H9 (cell line): ENCODE measurements at regions not wholly inside any gene's neighbourhood (a gene's known extent, or its start where the extent isn't known, plus 50 kb on each side); places are given as distances from the start of the nearest gene placed in this dataset.

ENCODE experiments used
- DNase-seq: peaks from one replicate; pipeline ENCODE4 v3.0.0-alpha.2; 2017
- H2AFZ ChIP-seq: one replicate; pipeline ENCODE4 v1.6.1; 2013; ENCODE audit warnings: mild to moderate bottlenecking, low read length, control low read depth, moderate library complexity
- H2AK5ac ChIP-seq: 2 replicates; pipeline ENCODE4 v1.6.1; 2013; ENCODE audit warnings: low read length, control low read depth, mixed read lengths; ENCODE audit not compliant: insufficient read length
- H2BK120ac ChIP-seq: one replicate; pipeline ENCODE4 v1.6.1; 2013; ENCODE audit warnings: low read depth, mild to moderate bottlenecking, low read length, control low read depth, inconsistent platforms; ENCODE audit not compliant: poor library complexity, severe bottlenecking
- H2BK12ac ChIP-seq: 2 replicates; pipeline ENCODE4 v1.6.1; 2013; ENCODE audit warnings: low read length, control low read depth, mixed read lengths, low read depth; ENCODE audit not compliant: insufficient read length
- H2BK15ac ChIP-seq: 2 replicates; pipeline ENCODE4 v1.6.1; 2013; ENCODE audit warnings: low read depth, low read length, control low read depth
- H2BK20ac ChIP-seq: one replicate; pipeline ENCODE4 v1.6.1; 2013; ENCODE audit warnings: low read depth, mild to moderate bottlenecking, low read length, control low read depth, inconsistent platforms; ENCODE audit not compliant: poor library complexity, severe bottlenecking
- H2BK5ac ChIP-seq: 2 replicates; pipeline ENCODE4 v1.6.1; 2013; ENCODE audit warnings: low read length, control low read depth, mixed read lengths; ENCODE audit not compliant: insufficient read length
- H3K14ac ChIP-seq: 2 replicates; pipeline ENCODE4 v1.6.1; 2013; ENCODE audit warnings: low read length, control low read depth; ENCODE audit not compliant: insufficient read depth
- H3K18ac ChIP-seq: 2 replicates; pipeline ENCODE4 v1.6.1; 2013; ENCODE audit warnings: low read depth, mild to moderate bottlenecking, mixed read lengths, low read length, control low read depth; ENCODE audit not compliant: insufficient read length
- H3K23ac ChIP-seq: 2 replicates; pipeline ENCODE4 v1.6.1; 2013; ENCODE audit warnings: low read length, control low read depth, mixed read lengths, low read depth; ENCODE audit not compliant: insufficient read length
- H3K23me2 ChIP-seq: 2 replicates; pipeline ENCODE4 v1.6.1; 2013; ENCODE audit warnings: low read depth, mild to moderate bottlenecking, mixed read lengths, low read length, control low read depth; ENCODE audit not compliant: insufficient read length, poor library complexity, severe bottlenecking
- H3K27ac ChIP-seq: 2 replicates; pipeline ENCODE4 v1.5.1; 2013; ENCODE audit warnings: low read length, control low read depth, mixed read lengths, low read depth; ENCODE audit not compliant: insufficient read length
- H3K27me3 ChIP-seq: 2 replicates; pipeline ENCODE4 v1.6.1; 2013; ENCODE audit warnings: low read length, control low read depth, inconsistent platforms; ENCODE audit not compliant: insufficient read depth
- H3K4ac ChIP-seq: 2 replicates; pipeline ENCODE4 v1.6.1; 2013; ENCODE audit warnings: low read depth, mild to moderate bottlenecking, control low read depth, inconsistent platforms, low read length, moderate library complexity
- H3K4me1 ChIP-seq: 2 replicates; pipeline ENCODE4 v1.6.1; 2013; ENCODE audit warnings: low read length, control low read depth, inconsistent platforms; ENCODE audit not compliant: insufficient read depth
- H3K4me2 ChIP-seq: 2 replicates; pipeline ENCODE4 v1.6.1; 2013; ENCODE audit warnings: low read length, control low read depth, mixed read lengths; ENCODE audit not compliant: insufficient read length, insufficient read depth
- H3K56ac ChIP-seq: 2 replicates; pipeline ENCODE4 v1.6.1; 2013; ENCODE audit warnings: low read depth, mild to moderate bottlenecking, mixed read lengths, low read length, control low read depth; ENCODE audit not compliant: insufficient read length
- H3K79me1 ChIP-seq: 2 replicates; pipeline ENCODE4 v1.6.1; 2013; ENCODE audit warnings: low read depth, mild to moderate bottlenecking, moderate library complexity, low read length, control low read depth, inconsistent platforms; ENCODE audit not compliant: insufficient read depth, poor library complexity, severe bottlenecking
- H3K79me2 ChIP-seq: 2 replicates; pipeline ENCODE4 v1.6.1; 2013; ENCODE audit warnings: low read length, control low read depth, inconsistent platforms; ENCODE audit not compliant: insufficient read depth
- H3K9ac ChIP-seq: 2 replicates; pipeline ENCODE4 v1.6.1; 2013; ENCODE audit warnings: low read length, control low read depth, mixed read lengths; ENCODE audit not compliant: insufficient read length; ENCODE audit errors: extremely low read depth
- H3K9me3 ChIP-seq: one replicate; pipeline ENCODE4 v1.6.1; 2013; ENCODE audit warnings: low read depth, low read length, inconsistent platforms; ENCODE audit not compliant: control insufficient read depth
- H3T11ph ChIP-seq: one replicate; pipeline ENCODE4 v1.6.1; 2013; ENCODE audit warnings: mild to moderate bottlenecking, low read length, control low read depth, inconsistent platforms
- H4K20me1 ChIP-seq: one replicate; pipeline ENCODE4 v1.6.1; 2013; ENCODE audit not compliant: control insufficient read depth, insufficient read length, insufficient read depth
- H4K5ac ChIP-seq: 2 replicates; pipeline ENCODE4 v1.6.1; 2013; ENCODE audit warnings: low read depth, mild to moderate bottlenecking, mixed read lengths, low read length, control low read depth; ENCODE audit not compliant: insufficient read length
- H4K8ac ChIP-seq: replicated peaks from 2 replicates; pipeline ENCODE4 v1.6.1; 2013; ENCODE audit warnings: low read length, control low read depth, mixed read lengths, low read depth; ENCODE audit not compliant: insufficient read length
- H4K91ac ChIP-seq: 2 replicates; pipeline ENCODE4 v1.6.1; 2013; ENCODE audit warnings: low read depth, mild to moderate bottlenecking, moderate library complexity, mixed read lengths, low read length, control low read depth; ENCODE audit not compliant: insufficient read length
- H3K27ac Mint-ChIP-seq, 3 experiments: 2 replicates in 2 of 3; 3 replicates in 1 of 3; pipeline ENCODE4 v1.8.0; 2020 to 2021; ENCODE audit warnings: mixed read lengths in 3 of 3, mild to moderate bottlenecking in 1 of 3, moderate library complexity in 1 of 3
- H3K27me3 Mint-ChIP-seq: 2 replicates; pipeline ENCODE4 v1.8.0; 2021; ENCODE audit warnings: low read depth, mild to moderate bottlenecking, moderate library complexity, mixed read lengths
- H3K36me3 Mint-ChIP-seq, 3 experiments: 2 replicates in 2 of 3; 3 replicates in 1 of 3; pipeline ENCODE4 v1.8.0; 2020 to 2021; ENCODE audit warnings: low read depth in 3 of 3, mixed read lengths in 3 of 3; ENCODE audit not compliant: insufficient read depth in 1 of 3
- H3K4me1 Mint-ChIP-seq, 2 experiments: 2 replicates each; pipeline ENCODE4 v1.8.0; 2020; ENCODE audit warnings: mixed read lengths in 2 of 2
- H3K4me3 Mint-ChIP-seq, 2 experiments: 2 replicates in 1 of 2; 3 replicates in 1 of 2; pipeline ENCODE4 v1.8.0; 2020 to 2021; ENCODE audit warnings: mild to moderate bottlenecking in 2 of 2, mixed read lengths in 2 of 2, moderate library complexity in 1 of 2
- H3K9me3 Mint-ChIP-seq, 2 experiments: 2 replicates in 1 of 2; 3 replicates in 1 of 2; pipeline ENCODE4 v1.8.0; 2020; ENCODE audit warnings: mild to moderate bottlenecking in 2 of 2, mixed read lengths in 2 of 2, moderate library complexity in 1 of 2
- WGBS: extraction: QIAGEN DNeasy Blood & Tissue Kit; methylation state at CpG from one replicate; pipeline ENCODE4 v1.1.7; 2013; ENCODE audit warnings: missing lambda C conversion rate, low lambda C conversion rate, mixed read lengths; ENCODE audit not compliant: insufficient read length; ENCODE audit errors: extremely low coverage; 5-methylcytosine and 5-hydroxymethylcytosine counted together
- TF ChIP-seq, protein P1 (sequence below): fragments of 200-600 bp; sonication (generic); conservative IDR thresholded peaks from 3 replicates; pipeline ENCODE4 v1.8.0; 2021; ENCODE audit warnings: antibody characterized with exemption, mild to moderate bottlenecking

DNA sequence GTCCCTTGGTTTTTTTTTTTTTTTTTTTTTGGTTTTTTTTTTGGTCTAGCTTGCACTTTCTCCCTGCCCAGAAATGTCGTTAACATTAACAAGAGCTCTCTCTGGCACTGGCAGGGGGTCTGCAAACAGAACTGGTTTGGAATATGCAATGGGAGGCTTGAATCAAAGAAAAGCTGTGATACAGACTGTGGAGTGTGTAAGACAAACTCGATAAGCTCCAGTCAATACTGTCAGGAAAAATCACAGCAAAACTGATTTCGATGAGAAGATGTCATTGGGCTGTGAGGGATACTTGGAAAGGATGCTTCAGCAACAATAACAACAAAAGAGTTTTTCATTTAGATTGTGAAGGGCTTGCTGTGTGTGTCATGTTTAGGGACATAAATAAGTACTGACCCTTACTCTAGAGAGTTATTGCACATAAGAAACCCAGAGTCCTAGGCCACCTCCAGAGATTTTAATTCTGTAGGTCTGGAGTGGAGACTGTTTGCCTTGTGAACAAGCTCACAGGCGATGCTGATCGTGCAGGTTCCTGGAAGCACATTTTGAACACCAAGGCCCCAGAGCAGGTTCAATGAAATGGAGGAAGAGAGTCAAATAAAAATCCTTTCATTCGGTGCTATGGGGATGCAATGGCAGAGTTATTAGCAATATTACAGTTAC, 470.7 kb upstream of the RBFOX1 start:
- Histone ChIP-seq H4K5ac (no peak overlapping the region), H2BK15ac (no peak overlapping the region), H3K56ac (no peak overlapping the region), H3K18ac (no peak overlapping the region), H3K79me1 (no peaks in the 10 kb centered on the region), H4K20me1 (no peaks in the 10 kb centered on the region), H3K14ac (no peak overlapping the region), H3K4me1 (0 out of 2 replicates have a peak, but pooled peaks cover 3% of the 10 kb centered on the region), H3K27ac (no peak overlapping the region), H3K9me3 (no peaks in the 10 kb centered on the region), H3K27me3 (peaks cover 51% of the 10 kb centered on the region), H2AK5ac (no peak overlapping the region), H3K4me2 (no peak overlapping the region), H2AFZ (no peak overlapping the region), H2BK12ac (no peak overlapping the region), H2BK120ac (no peak overlapping the region), H3K9ac (no peak overlapping the region), H3K23me2 (no peaks in the 10 kb centered on the region), H4K8ac (no peak overlapping the region), H3K23ac (no peak overlapping the region), H2BK20ac (no peak overlapping the region), H2BK5ac (no peak overlapping the region), H3T11ph (no peak overlapping the region), H3K4ac (no peak overlapping the region), H4K91ac (no peak overlapping the region), H3K79me2 (no peaks in the 10 kb centered on the region)
- H3K36me3 Mint-ChIP-seq, result no peaks in the 10 kb centered on the region
- H3K9me3 Mint-ChIP-seq, result no peaks in the 10 kb centered on the region; a peak in 1 of 5 replicates
- no peak overlapping the region; a peak in 1 of 5 replicates for H3K4me3 Mint-ChIP-seq
- no peak overlapping the region for H3K27ac Mint-ChIP-seq
- H3K27me3 Mint-ChIP-seq, result peaks cover 97% of the 10 kb centered on the region
- WGBS, result no CpG with 5 or more reads among the region's 6 CpGs
- DNase-seq, result no peak
- peaks cover 29 to 40% of the 10 kb centered on the region in 2 experiments for H3K4me1 Mint-ChIP-seq
- TF ChIP-seq, protein P1, sequence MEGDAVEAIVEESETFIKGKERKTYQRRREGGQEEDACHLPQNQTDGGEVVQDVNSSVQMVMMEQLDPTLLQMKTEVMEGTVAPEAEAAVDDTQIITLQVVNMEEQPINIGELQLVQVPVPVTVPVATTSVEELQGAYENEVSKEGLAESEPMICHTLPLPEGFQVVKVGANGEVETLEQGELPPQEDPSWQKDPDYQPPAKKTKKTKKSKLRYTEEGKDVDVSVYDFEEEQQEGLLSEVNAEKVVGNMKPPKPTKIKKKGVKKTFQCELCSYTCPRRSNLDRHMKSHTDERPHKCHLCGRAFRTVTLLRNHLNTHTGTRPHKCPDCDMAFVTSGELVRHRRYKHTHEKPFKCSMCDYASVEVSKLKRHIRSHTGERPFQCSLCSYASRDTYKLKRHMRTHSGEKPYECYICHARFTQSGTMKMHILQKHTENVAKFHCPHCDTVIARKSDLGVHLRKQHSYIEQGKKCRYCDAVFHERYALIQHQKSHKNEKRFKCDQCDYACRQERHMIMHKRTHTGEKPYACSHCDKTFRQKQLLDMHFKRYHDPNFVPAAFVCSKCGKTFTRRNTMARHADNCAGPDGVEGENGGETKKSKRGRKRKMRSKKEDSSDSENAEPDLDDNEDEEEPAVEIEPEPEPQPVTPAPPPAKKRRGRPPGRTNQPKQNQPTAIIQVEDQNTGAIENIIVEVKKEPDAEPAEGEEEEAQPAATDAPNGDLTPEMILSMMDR, result no peak
